ENCODE measurements at regions not wholly inside any gene's neighbourhood (a gene's known extent, or its start where the extent isn't known, plus 50 kb on each side); places are given as distances from the start of the nearest gene placed in this dataset.

GRCh38 chr10:128316925-128317324 is 190.7 kb upstream of the MKI67 start:
- DNase-seq (ENCODE audit: low spot score): no peak

GRCh38 chr10:128318366-128318765 is 192.1 kb upstream of the MKI67 start:
- no peak for DNase-seq (ENCODE audit: low spot score)

GRCh38 chr10:128318913-128319312 is 192.7 kb upstream of the MKI67 start:
- DNase-seq (ENCODE audit: low spot score): no peak

GRCh38 chr10:128322106-128322505 is 195.9 kb upstream of the MKI67 start:
- DNase-seq (ENCODE audit: low spot score): no peak

- DNase-seq (ENCODE audit: low spot score): no peak
Observed at GRCh38 chr10:128322950-128323349, 196.7 kb upstream of the MKI67 start.

GRCh38 chr10:128324058-128324827 is 198.0 kb upstream of the MKI67 start:
- DNase-seq (ENCODE audit: low spot score): no peak

- no peak for DNase-seq (ENCODE audit: low spot score)
Observed at GRCh38 chr10:128325788-128326187, 199.6 kb upstream of the MKI67 start.

- DNase-seq (ENCODE audit: low spot score): no peak
Observed at GRCh38 chr10:128326251-128326650, 200.0 kb upstream of the MKI67 start.

GRCh38 chr10:128326851-128327250 is 200.6 kb upstream of the MKI67 start:
- DNase-seq (ENCODE audit: low spot score): no peak

- no peak for DNase-seq (ENCODE audit: low spot score)
Observed at GRCh38 chr10:128336401-128336800, 210.2 kb upstream of the MKI67 start.

GRCh38 chr10:128337860-128338378 is 211.7 kb upstream of the MKI67 start:
- DNase-seq (ENCODE audit: low spot score): no peak

GRCh38 chr10:128338951-128339350 is 212.7 kb upstream of the MKI67 start:
- DNase-seq (ENCODE audit: low spot score): no peak

GRCh38 chr10:128339753-128340152 is 213.5 kb upstream of the MKI67 start:
- DNase-seq (ENCODE audit: low spot score): no peak

GRCh38 chr10:128345353-128345752 is 219.1 kb upstream of the MKI67 start:
- no peak for DNase-seq (ENCODE audit: low spot score)

- DNase-seq (ENCODE audit: low spot score): no peak
Observed at GRCh38 chr10:128360783-128361182, 234.6 kb upstream of the MKI67 start.

GRCh38 chr10:128361487-128361886 is 235.3 kb upstream of the MKI67 start:
- DNase-seq (ENCODE audit: low spot score): no peak

GRCh38 chr10:128362514-128362913 is 236.3 kb upstream of the MKI67 start:
- no peak for DNase-seq (ENCODE audit: low spot score)

GRCh38 chr10:128364631-128365030 is 238.4 kb upstream of the MKI67 start:
- DNase-seq (ENCODE audit: low spot score): no peak

- no peak for DNase-seq (ENCODE audit: low spot score)
Observed at GRCh38 chr10:128365156-128365725, 239.0 kb upstream of the MKI67 start.

GRCh38 chr10:128367807-128368206 is 241.6 kb upstream of the MKI67 start:
- no peak for DNase-seq (ENCODE audit: low spot score)

GRCh38 chr10:128369101-128369650 is 243.0 kb upstream of the MKI67 start:
- DNase-seq (ENCODE audit: low spot score): no peak

GRCh38 chr10:128373071-128373749 is 247.0 kb upstream of the MKI67 start:
- DNase-seq (ENCODE audit: low spot score): no peak

- no peak for DNase-seq (ENCODE audit: low spot score)
Observed at GRCh38 chr10:128373831-128374230, 247.6 kb upstream of the MKI67 start.

All from hematopoietic multipotent progenitor cell treated with erythropoietin and hydrocortisone succinate and interleukin-3 and kit ligand, for 17 days (in vitro differentiated cells).